Hepatocyte (in vitro differentiated cells): ENCODE measurements at regions not wholly inside any gene's neighbourhood (a gene's known extent, or its start where the extent isn't known, plus 50 kb on each side); places are given as distances from the start of the nearest gene placed in this dataset.

ENCODE experiments used
- DNase-seq: peaks from one replicate; pipeline ENCODE4 v3.0.0-alpha.2; 2016; ENCODE audit warnings: low spot score
- H2AFZ ChIP-seq: fragments of 200-600 bp; sonication (generic); 2 replicates; pipeline ENCODE4 v1.6.0; 2016; ENCODE audit warnings: antibody characterized with exemption, mild to moderate bottlenecking
- H3K27ac ChIP-seq: fragments of 200-600 bp; sonication (generic); 2 replicates; pipeline ENCODE4 v1.5.1; 2016; ENCODE audit warnings: mild to moderate bottlenecking
- H3K27me3 ChIP-seq: fragments of 200-600 bp; sonication (generic); 2 replicates; pipeline ENCODE4 v1.6.1; 2016
- H3K36me3 ChIP-seq: fragments of 200-600 bp; sonication (generic); replicated peaks from 2 replicates; pipeline ENCODE4 v1.5.1; 2016; ENCODE audit warnings: low read depth; ENCODE audit not compliant: insufficient read depth
- H3K4me1 ChIP-seq: fragments of 200-600 bp; sonication (generic); 2 replicates; pipeline ENCODE4 v1.5.1; 2016; ENCODE audit warnings: mild to moderate bottlenecking, moderate library complexity; ENCODE audit not compliant: insufficient read depth
- H3K4me2 ChIP-seq: fragments of 200-600 bp; sonication (generic); 2 replicates; pipeline ENCODE4 v1.6.0; 2016
- H3K4me3 ChIP-seq: fragments of 200-600 bp; sonication (generic); 2 replicates; pipeline ENCODE4 v1.5.1; 2016; ENCODE audit warnings: mild to moderate bottlenecking
- H3K79me2 ChIP-seq: fragments of 200-600 bp; sonication (generic); 2 replicates; pipeline ENCODE4 v1.6.0; 2017; ENCODE audit warnings: mild to moderate bottlenecking
- H3K9me2 ChIP-seq: fragments of 200-600 bp; sonication (generic); replicated peaks from 2 replicates; pipeline ENCODE4 v1.6.0; 2017; ENCODE audit warnings: mild to moderate bottlenecking; ENCODE audit not compliant: insufficient read depth
- H3K9me3 ChIP-seq: fragments of 200-600 bp; sonication (generic); 2 replicates; pipeline ENCODE4 v1.5.1; 2016; ENCODE audit warnings: low read depth, mild to moderate bottlenecking
- H4K20me1 ChIP-seq: fragments of 200-600 bp; sonication (generic); 2 replicates; pipeline ENCODE4 v1.6.0; 2016; ENCODE audit warnings: mild to moderate bottlenecking; ENCODE audit not compliant: insufficient read depth, poor library complexity, severe bottlenecking
- CTCF ChIP-seq: fragments of 200-600 bp; sonication (generic); IDR thresholded peaks from 2 replicates; pipeline ENCODE4 v1.5.1; 2016; ENCODE audit warnings: antibody characterized with exemption, mild to moderate bottlenecking; ENCODE audit not compliant: poor library complexity
- EZH2 ChIP-seq: fragments of 200-600 bp; sonication (generic); IDR thresholded peaks from 2 replicates; pipeline ENCODE4 v1.6.1; 2016; ENCODE audit warnings: antibody characterized with exemption, mild to moderate bottlenecking, borderline replicate concordance
- EZH2phosphoT487 ChIP-seq: fragments of 200-600 bp; sonication (generic); IDR thresholded peaks from one replicate; pipeline ENCODE4 v1.6.1; 2018; ENCODE audit warnings: antibody characterized with exemption, mild to moderate bottlenecking, low read depth, moderate library complexity; ENCODE audit not compliant: unreplicated experiment, severe bottlenecking
- WGBS: methylation state at CpG from one replicate; pipeline ENCODE4 v1.1.6; 2016; ENCODE audit warnings: low lambda C conversion rate; ENCODE audit errors: missing lambda C conversion rate; 5-methylcytosine and 5-hydroxymethylcytosine counted together

GRCh38 chr4:58871509-58871908 lies 1761.3 kb upstream of the IGFBP7 start:
- H3K4me2 ChIP-seq, result no peak overlapping the region

DNA sequence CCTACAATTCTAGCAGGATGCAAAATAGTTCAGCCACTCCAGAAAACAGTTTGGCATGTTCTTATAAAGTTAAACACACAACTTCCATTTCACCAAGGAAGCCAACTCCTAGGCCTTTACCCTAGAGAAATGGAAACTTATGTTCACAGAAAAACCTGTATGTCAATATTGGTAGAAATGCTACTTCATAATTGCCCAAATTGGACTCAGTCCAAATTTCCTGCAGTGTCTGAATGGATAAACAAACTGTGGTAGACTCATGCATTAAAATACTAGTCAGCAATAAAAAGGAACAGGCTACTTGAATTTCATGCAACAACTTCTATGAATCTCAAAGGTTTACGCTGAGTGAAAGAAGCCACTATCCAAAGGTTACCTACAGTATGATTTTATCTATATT lies 1738.8 kb upstream of the IGFBP7 start:
- Histone ChIP-seq H3K9me3 (no peaks in the 10 kb centered on the region), H3K4me1 (no peaks in the 10 kb centered on the region), H3K4me2 (no peak overlapping the region), H3K9me2 (no peaks in the 10 kb centered on the region), H3K4me3 (no peak overlapping the region), H3K79me2 (no peaks in the 10 kb centered on the region), H3K27ac (no peak overlapping the region), H4K20me1 (no peaks in the 10 kb centered on the region), H3K36me3 (no peaks in the 10 kb centered on the region), H2AFZ (no peak overlapping the region), H3K27me3 (no peaks in the 10 kb centered on the region)
- 86% methylated on average over 1 of the region's 1 CpG for WGBS
- TF ChIP-seq EZH2 (no peak), CTCF (no peak), EZH2phosphoT487 (no peak)
- DNase-seq, result no peak

More at GRCh38 chr4:58871509-58871908, 1761.3 kb upstream of the IGFBP7 start:
- no peak overlapping the region for H2AFZ ChIP-seq
- no peak overlapping the region for H3K27ac ChIP-seq
- H3K9me2 ChIP-seq, result no peaks in the 10 kb centered on the region
- no peaks in the 10 kb centered on the region for H4K20me1 ChIP-seq
- H3K4me1 ChIP-seq, result no peaks in the 10 kb centered on the region
- no peaks in the 10 kb centered on the region for H3K79me2 ChIP-seq
- no peaks in the 10 kb centered on the region for H3K36me3 ChIP-seq
- no peak for TF ChIP-seq EZH2phosphoT487
- TF ChIP-seq CTCF, result no peak
- no peak for TF ChIP-seq EZH2
- WGBS, result 92% methylated on average over 3 of the region's 3 CpGs
- DNase-seq, result no peak
- no peak overlapping the region for H3K4me3 ChIP-seq
- H3K27me3 ChIP-seq, result no peaks in the 10 kb centered on the region
- H3K9me3 ChIP-seq, result no peaks in the 10 kb centered on the region

GRCh38 chr4:58843455-58843854 lies 1733.3 kb upstream of the IGFBP7 start:
- Histone ChIP-seq H3K79me2 (no peaks in the 10 kb centered on the region), H4K20me1 (no peaks in the 10 kb centered on the region), H3K27ac (no peak overlapping the region), H2AFZ (no peak overlapping the region), H3K4me2 (no peak overlapping the region), H3K4me3 (no peak overlapping the region), H3K9me3 (no peaks in the 10 kb centered on the region), H3K27me3 (no peaks in the 10 kb centered on the region), H3K4me1 (no peaks in the 10 kb centered on the region), H3K36me3 (no peaks in the 10 kb centered on the region), H3K9me2 (no peaks in the 10 kb centered on the region)
- TF ChIP-seq CTCF (no peak), EZH2phosphoT487 (no peak), EZH2 (no peak)
- DNase-seq, result no peak

- no peaks in the 10 kb centered on the region for H3K9me3 ChIP-seq
- H3K36me3 ChIP-seq, result no peaks in the 10 kb centered on the region
- H3K27me3 ChIP-seq, result no peaks in the 10 kb centered on the region
- H3K4me3 ChIP-seq, result no peak overlapping the region
- no peaks in the 10 kb centered on the region for H3K9me2 ChIP-seq
- no peak for DNase-seq
- no peak overlapping the region for H2AFZ ChIP-seq
- no peak for TF ChIP-seq EZH2
- no peak for TF ChIP-seq CTCF
- TF ChIP-seq EZH2phosphoT487, result no peak
- 75% methylated on average over 1 of the region's 1 CpG for WGBS
- no peaks in the 10 kb centered on the region for H4K20me1 ChIP-seq
- H3K4me2 ChIP-seq, result no peak overlapping the region
- no peaks in the 10 kb centered on the region for H3K79me2 ChIP-seq
- no peak overlapping the region for H3K27ac ChIP-seq
- no peaks in the 10 kb centered on the region for H3K4me1 ChIP-seq
These were observed 1722.9 kb upstream of the IGFBP7 start for GRCh38 chr4:58833126-58833525.
